ENCODE measurements at regions not wholly inside any gene's neighbourhood (a gene's known extent, or its start where the extent isn't known, plus 50 kb on each side); places are given as distances from the start of the nearest gene placed in this dataset.

DNA sequence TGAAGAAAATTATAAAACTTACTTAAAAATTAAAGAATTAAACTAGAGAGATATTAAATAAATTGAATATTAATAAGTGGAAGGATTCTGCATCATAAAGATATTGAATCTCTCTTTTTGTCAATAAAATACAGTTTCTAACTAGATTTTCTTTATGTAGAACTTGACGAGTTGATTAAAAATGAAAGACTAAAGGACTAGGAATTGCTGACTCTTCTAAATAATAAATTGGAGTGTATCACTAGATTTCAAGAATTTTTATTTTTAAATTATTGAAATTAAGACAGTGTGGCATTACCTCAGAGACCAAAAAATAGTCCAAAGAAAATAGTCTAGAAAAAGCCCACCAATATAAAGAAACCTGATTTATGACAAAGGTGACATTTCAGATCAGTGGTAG is 492.4 kb downstream of the CETN3 start:
- no peak overlapping the region for H3K27ac ChIP-seq
- no peaks in the 10 kb centered on the region for H3K9me2 ChIP-seq (ENCODE audit: insufficient read depth)
- no peak overlapping the region for H3K4me3 ChIP-seq
- no peaks in the 10 kb centered on the region for H3F3A ChIP-seq (ENCODE audit: insufficient read depth)
- no peaks in the 10 kb centered on the region for H3K4me1 ChIP-seq (ENCODE audit: insufficient read depth)
- TF ChIP-seq EZH2phosphoT487 (IDR thresholded peaks at IDR 0.05; ENCODE audit: insufficient read depth, low read depth) (no peak), EZH2 (IDR thresholded peaks at IDR 0.05; ENCODE audit: insufficient read depth, poor library complexity, severe bottlenecking) (no peak)
- no peaks in the 10 kb centered on the region for H3K9me3 ChIP-seq (ENCODE audit: low read depth)
- no peak overlapping the region for H3K9ac ChIP-seq
- WGBS, 2 experiments (ENCODE audit: low coverage in 1 of 2, low lambda C conversion rate in 2 of 2, missing lambda C conversion rate in 2 of 2) = 63 to 78% methylated on average over 1 of the region's 1 CpG
- DNase-seq = no peak
- H3K4me2 ChIP-seq (ENCODE audit: unreplicated experiment) = no peak overlapping the region
- no peaks in the 10 kb centered on the region for H3K79me2 ChIP-seq (ENCODE audit: insufficient read depth)
- H2AFZ ChIP-seq = no peak overlapping the region
- no peaks in the 10 kb centered on the region for H3K27me3 ChIP-seq (replicated peaks; ENCODE audit: insufficient read depth)
- in situ Hi-C loops (cut with MboI) = no loop called here
- no peaks in the 10 kb centered on the region for H4K20me1 ChIP-seq (ENCODE audit: insufficient read depth)
- no peaks in the 10 kb centered on the region for H3K36me3 ChIP-seq (ENCODE audit: low read depth)

- no peak overlapping the region for H3K27ac ChIP-seq
- in situ Hi-C loops (cut with MboI) = no loop called here
- WGBS, 2 experiments (ENCODE audit: low coverage in 1 of 2, low lambda C conversion rate in 2 of 2, missing lambda C conversion rate in 2 of 2) = 48 to 50% methylated on average over 1 of the region's 1 CpG
- H3K36me3 ChIP-seq (ENCODE audit: low read depth) = no peaks in the 10 kb centered on the region
- H3K9me3 ChIP-seq (ENCODE audit: low read depth) = no peaks in the 10 kb centered on the region
- no peaks in the 10 kb centered on the region for H3K9me2 ChIP-seq (ENCODE audit: insufficient read depth)
- TF ChIP-seq EZH2 (IDR thresholded peaks at IDR 0.05; ENCODE audit: insufficient read depth, poor library complexity, severe bottlenecking) (no peak), EZH2phosphoT487 (IDR thresholded peaks at IDR 0.05; ENCODE audit: insufficient read depth, low read depth) (no peak)
- no peak for DNase-seq
- H2AFZ ChIP-seq = no peak overlapping the region
- no peaks in the 10 kb centered on the region for H3K27me3 ChIP-seq (replicated peaks; ENCODE audit: insufficient read depth)
- H3K4me3 ChIP-seq = no peak overlapping the region
- H3K9ac ChIP-seq = no peak overlapping the region
- no peaks in the 10 kb centered on the region for H3K4me1 ChIP-seq (ENCODE audit: insufficient read depth)
- no peaks in the 10 kb centered on the region for H3F3A ChIP-seq (ENCODE audit: insufficient read depth)
- H4K20me1 ChIP-seq (ENCODE audit: insufficient read depth) = no peaks in the 10 kb centered on the region
- H3K4me2 ChIP-seq (ENCODE audit: unreplicated experiment) = no peak overlapping the region
- H3K79me2 ChIP-seq (ENCODE audit: insufficient read depth) = no peaks in the 10 kb centered on the region
These were observed 493.4 kb downstream of the CETN3 start for GRCh38 chr5:89916131-89916530.

GRCh38 chr5:89908876-89909275 is 500.7 kb downstream of the CETN3 start:
- no peak for DNase-seq
- Histone ChIP-seq H3K9me3 (ENCODE audit: low read depth) (no peaks in the 10 kb centered on the region), H3K79me2 (ENCODE audit: insufficient read depth) (no peaks in the 10 kb centered on the region), H3K36me3 (ENCODE audit: low read depth) (no peaks in the 10 kb centered on the region), H4K20me1 (ENCODE audit: insufficient read depth) (no peaks in the 10 kb centered on the region), H3F3A (ENCODE audit: insufficient read depth) (no peaks in the 10 kb centered on the region), H2AFZ (no peak overlapping the region), H3K4me2 (ENCODE audit: unreplicated experiment) (no peak overlapping the region), H3K27ac (no peak overlapping the region), H3K9me2 (ENCODE audit: insufficient read depth) (no peaks in the 10 kb centered on the region), H3K4me1 (ENCODE audit: insufficient read depth) (no peaks in the 10 kb centered on the region), H3K9ac (no peak overlapping the region), H3K27me3 (replicated peaks; ENCODE audit: insufficient read depth) (no peaks in the 10 kb centered on the region), H3K4me3 (no peak overlapping the region)
- TF ChIP-seq EZH2 (IDR thresholded peaks at IDR 0.05; ENCODE audit: insufficient read depth, poor library complexity, severe bottlenecking) (no peak), EZH2phosphoT487 (IDR thresholded peaks at IDR 0.05; ENCODE audit: insufficient read depth, low read depth) (no peak)
- in situ Hi-C loops (cut with MboI) = no loop called here

DNA sequence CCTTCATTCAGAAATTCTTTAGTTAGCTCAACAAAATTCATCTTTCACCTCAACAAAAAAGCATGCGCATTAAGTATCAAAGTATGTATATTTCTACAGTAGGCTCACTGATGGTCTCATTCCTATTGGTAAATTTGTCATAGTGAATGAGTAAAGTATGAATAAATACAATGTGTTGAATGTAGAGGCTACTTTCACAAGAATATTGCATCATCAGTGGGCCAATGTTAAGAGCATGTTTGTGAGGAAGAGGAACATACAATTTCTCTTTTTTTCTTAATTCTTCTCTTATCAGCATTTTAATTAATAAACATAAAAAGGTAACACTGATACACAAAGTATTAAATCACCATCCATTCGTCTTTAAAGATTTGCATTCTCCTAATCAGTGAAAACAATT is 505.1 kb downstream of the CETN3 start:
- peak; percentile 2 for DNase-seq
- H3F3A ChIP-seq (ENCODE audit: insufficient read depth) = no peaks in the 10 kb centered on the region
- no peaks in the 10 kb centered on the region for H3K9me2 ChIP-seq (ENCODE audit: insufficient read depth)
- H3K27ac ChIP-seq = no peak overlapping the region
- no peak overlapping the region for H3K4me2 ChIP-seq (ENCODE audit: unreplicated experiment)
- H2AFZ ChIP-seq = no peak overlapping the region
- H3K27me3 ChIP-seq (replicated peaks; ENCODE audit: insufficient read depth) = no peaks in the 10 kb centered on the region
- WGBS, 2 experiments (ENCODE audit: low coverage in 1 of 2, low lambda C conversion rate in 2 of 2, missing lambda C conversion rate in 2 of 2) = 65% methylated on average over 2 of the region's 2 CpGs
- H3K4me1 ChIP-seq (ENCODE audit: insufficient read depth) = no peaks in the 10 kb centered on the region
- H3K36me3 ChIP-seq (ENCODE audit: low read depth) = no peaks in the 10 kb centered on the region
- H3K9ac ChIP-seq = no peak overlapping the region
- H3K4me3 ChIP-seq = no peak overlapping the region
- TF ChIP-seq EZH2 (IDR thresholded peaks at IDR 0.05; ENCODE audit: insufficient read depth, poor library complexity, severe bottlenecking) (no peak), EZH2phosphoT487 (IDR thresholded peaks at IDR 0.05; ENCODE audit: insufficient read depth, low read depth) (no peak)
- in situ Hi-C loops (cut with MboI) = no loop called here
- no peaks in the 10 kb centered on the region for H3K79me2 ChIP-seq (ENCODE audit: insufficient read depth)
- H4K20me1 ChIP-seq (ENCODE audit: insufficient read depth) = no peaks in the 10 kb centered on the region
- no peaks in the 10 kb centered on the region for H3K9me3 ChIP-seq (ENCODE audit: low read depth)

GRCh38 chr5:89901983-89902382 is 507.6 kb downstream of the CETN3 start:
- H3F3A ChIP-seq (ENCODE audit: insufficient read depth) = no peaks in the 10 kb centered on the region
- TF ChIP-seq EZH2phosphoT487 (IDR thresholded peaks at IDR 0.05; ENCODE audit: insufficient read depth, low read depth) (no peak), EZH2 (IDR thresholded peaks at IDR 0.05; ENCODE audit: insufficient read depth, poor library complexity, severe bottlenecking) (no peak)
- no peak overlapping the region for H2AFZ ChIP-seq
- H3K27ac ChIP-seq = no peak overlapping the region
- DNase-seq = no peak
- no peaks in the 10 kb centered on the region for H3K9me3 ChIP-seq (ENCODE audit: low read depth)
- in situ Hi-C loops (cut with MboI) = no loop called here
- H3K9ac ChIP-seq = no peak overlapping the region
- no peak overlapping the region for H3K4me3 ChIP-seq
- no peaks in the 10 kb centered on the region for H3K9me2 ChIP-seq (ENCODE audit: insufficient read depth)
- H3K36me3 ChIP-seq (ENCODE audit: low read depth) = no peaks in the 10 kb centered on the region
- H3K79me2 ChIP-seq (ENCODE audit: insufficient read depth) = no peaks in the 10 kb centered on the region
- no peak overlapping the region for H3K4me2 ChIP-seq (ENCODE audit: unreplicated experiment)
- 11 to 13% methylated on average over 4 of the region's 4 CpGs for WGBS, 2 experiments (ENCODE audit: low coverage in 1 of 2, low lambda C conversion rate in 2 of 2, missing lambda C conversion rate in 2 of 2)
- H3K4me1 ChIP-seq (ENCODE audit: insufficient read depth) = no peaks in the 10 kb centered on the region
- H4K20me1 ChIP-seq (ENCODE audit: insufficient read depth) = no peaks in the 10 kb centered on the region
- no peaks in the 10 kb centered on the region for H3K27me3 ChIP-seq (replicated peaks; ENCODE audit: insufficient read depth)
